PC-9 (cell line): ENCODE measurements at regions not wholly inside any gene's neighbourhood (a gene's known extent, or its start where the extent isn't known, plus 50 kb on each side); places are given as distances from the start of the nearest gene placed in this dataset.

Experiments
- BruUV-seq: library from RNA; stranded (reverse); fragments of 400-500 nt; replicated peaks from 2 replicates; lab custom pipeline; 2021; lab: Mats Ljungman, UMichigan
- CTCF ChIA-PET: fragments of 300-600 bp; sonication (Branson Sonifier 250); formaldehyde crosslinking; loops from one replicate; lab custom pipeline; 2022; ENCODE audit warnings: antibody characterized with exemption; lab: Charles Lee
- POLR2A ChIA-PET: fragments of 300-600 bp; sonication (Branson Sonifier 250); formaldehyde crosslinking; loops from one replicate; lab custom pipeline; 2022; ENCODE audit warnings: antibody characterized with exemption; ENCODE audit not compliant: unreplicated experiment; lab: Charles Lee
- DNase-seq, 2 experiments: peaks; one replicate each; pipeline versions ENCODE4 v3.0.0 to v3.0.0-alpha.2; 2015 to 2022; ENCODE audit warnings: mixed read lengths in 1 of 2
- H2AFZ ChIP-seq: fragments of 200-600 bp; sonication (generic); 2 replicates; pipeline ENCODE4 v1.8.1; 2017; ENCODE audit warnings: antibody characterized with exemption
- H3F3A ChIP-seq: fragments of 200-600 bp; sonication (generic); 2 replicates; pipeline ENCODE4 v1.8.1; 2017; ENCODE audit warnings: antibody characterized with exemption, mild to moderate bottlenecking, low read depth; ENCODE audit not compliant: insufficient read depth
- H3K27ac ChIP-seq: fragments of 200-600 bp; sonication (generic); 2 replicates; pipeline ENCODE4 v1.6.1; 2016; ENCODE audit warnings: mixed run types
- H3K27me3 ChIP-seq: fragments of 200-600 bp; sonication (generic); 2 replicates; pipeline ENCODE4 v1.6.1; 2016; ENCODE audit warnings: low read depth, mixed run types; ENCODE audit not compliant: insufficient read depth
- H3K36me3 ChIP-seq: fragments of 200-600 bp; sonication (generic); 2 replicates; pipeline ENCODE4 v1.6.1; 2016; ENCODE audit warnings: low read depth, mixed run types
- H3K4me1 ChIP-seq: fragments of 200-600 bp; sonication (generic); replicated peaks from 2 replicates; pipeline ENCODE4 v1.6.1; 2016; ENCODE audit warnings: mixed run types; ENCODE audit not compliant: insufficient read depth
- H3K4me2 ChIP-seq: fragments of 200-600 bp; sonication (generic); 2 replicates; pipeline ENCODE4 v1.6.1; 2017; ENCODE audit warnings: mixed run types
- H3K4me3 ChIP-seq: fragments of 200-600 bp; sonication (generic); 2 replicates; pipeline ENCODE4 v1.6.1; 2016; ENCODE audit warnings: mixed run types
- H3K79me2 ChIP-seq: fragments of 200-600 bp; sonication (generic); 2 replicates; pipeline ENCODE4 v1.6.1; 2017; ENCODE audit warnings: low read depth, mixed run types
- H3K9me2 ChIP-seq: fragments of 200-600 bp; sonication (generic); 2 replicates; pipeline ENCODE4 v1.8.1; 2017; ENCODE audit warnings: mild to moderate bottlenecking; ENCODE audit not compliant: insufficient read depth
- H3K9me3 ChIP-seq: fragments of 200-600 bp; sonication (generic); 2 replicates; pipeline ENCODE4 v1.8.1; 2016; ENCODE audit warnings: low read depth; ENCODE audit not compliant: insufficient read depth
- H4K20me1 ChIP-seq: fragments of 200-600 bp; sonication (generic); 2 replicates; pipeline ENCODE4 v1.8.1; 2017; ENCODE audit not compliant: insufficient read depth
- CTCF ChIP-seq: fragments of 200-600 bp; sonication (generic); conservative IDR thresholded peaks from 2 replicates; pipeline ENCODE4 v1.6.1; 2017; ENCODE audit warnings: mixed run types, antibody characterized with exemption, mild to moderate bottlenecking, moderate library complexity
- EZH2 ChIP-seq: fragments of 200-600 bp; sonication (generic); IDR thresholded peaks from 2 replicates; pipeline ENCODE4 v1.8.0; 2017; ENCODE audit warnings: antibody characterized with exemption, low read depth
- intact Hi-C: fragments of 100-400 bp; cut with micrococcal nuclease; formaldehyde crosslinking; loops from one replicate; pipeline ENCODE4 v1.10.0; 2022; ENCODE audit not compliant: unreplicated experiment

- ChIA-PET CTCF (interaction anchor here (0.7 kb wide), 1 partner anchor 1115 kb away, joined by 11 read pairs; no protein-coding TSS in a partner anchor), POLR2A (no interaction called here)
- no peak for DNase-seq
- H3K4me3 ChIP-seq = no peak overlapping the region
- H3K27me3 ChIP-seq = no peaks in the 10 kb centered on the region
- no TSS peak for BruUV-seq
- H3K9me3 ChIP-seq = no peaks in the 10 kb centered on the region
- no peaks in the 10 kb centered on the region for H3K4me1 ChIP-seq
- H2AFZ ChIP-seq = no peak overlapping the region
- no peak overlapping the region for H3K4me2 ChIP-seq
- TF ChIP-seq EZH2 (no peak), CTCF (peak; percentile 72)
- no peak overlapping the region for H3K27ac ChIP-seq
- H4K20me1 ChIP-seq = no peaks in the 10 kb centered on the region
- H3K9me2 ChIP-seq = no peaks in the 10 kb centered on the region
- no peaks in the 10 kb centered on the region for H3K79me2 ChIP-seq
- intact Hi-C loops = no loop called here
- H3K36me3 ChIP-seq = no peaks in the 10 kb centered on the region
- H3F3A ChIP-seq = no peaks in the 10 kb centered on the region
Observed at GRCh38 chr11:81658722-81659121, 1074.9 kb downstream of the FAM181B start.

DNA sequence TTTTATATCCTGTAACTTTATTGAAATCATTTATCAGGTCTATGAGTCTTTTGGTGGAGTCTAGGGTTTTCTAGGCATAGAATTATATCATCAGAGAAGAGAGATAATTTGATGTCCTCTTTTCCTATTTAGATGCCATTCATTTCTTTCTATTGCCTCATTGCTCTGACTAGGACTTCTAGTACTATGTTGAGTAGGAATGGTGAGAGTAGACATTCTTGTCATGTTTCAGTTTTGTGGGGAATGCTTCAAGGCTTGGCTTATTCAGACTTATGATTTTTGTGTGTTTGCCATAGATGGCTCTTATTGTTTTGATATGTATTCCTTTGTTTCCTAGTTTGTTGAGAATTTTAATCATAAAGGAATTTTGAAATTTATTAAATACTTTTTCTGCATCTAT is 1078.3 kb downstream of the FAM181B start:
- ChIA-PET CTCF (no interaction called here), POLR2A (no interaction called here)
- H3K9me3 ChIP-seq = no peaks in the 10 kb centered on the region
- no peak overlapping the region for H2AFZ ChIP-seq
- no peaks in the 10 kb centered on the region for H3K9me2 ChIP-seq
- BruUV-seq = no TSS peak
- H3F3A ChIP-seq = no peaks in the 10 kb centered on the region
- intact Hi-C loops = no loop called here
- no peak overlapping the region for H3K4me2 ChIP-seq
- H3K4me3 ChIP-seq = no peak overlapping the region
- no peaks in the 10 kb centered on the region for H3K79me2 ChIP-seq
- H3K4me1 ChIP-seq = no peaks in the 10 kb centered on the region
- TF ChIP-seq EZH2 (no peak), CTCF (no peak)
- H3K27ac ChIP-seq = no peak overlapping the region
- no peak for DNase-seq
- H3K27me3 ChIP-seq = no peaks in the 10 kb centered on the region
- H4K20me1 ChIP-seq = no peaks in the 10 kb centered on the region
- no peaks in the 10 kb centered on the region for H3K36me3 ChIP-seq

DNA sequence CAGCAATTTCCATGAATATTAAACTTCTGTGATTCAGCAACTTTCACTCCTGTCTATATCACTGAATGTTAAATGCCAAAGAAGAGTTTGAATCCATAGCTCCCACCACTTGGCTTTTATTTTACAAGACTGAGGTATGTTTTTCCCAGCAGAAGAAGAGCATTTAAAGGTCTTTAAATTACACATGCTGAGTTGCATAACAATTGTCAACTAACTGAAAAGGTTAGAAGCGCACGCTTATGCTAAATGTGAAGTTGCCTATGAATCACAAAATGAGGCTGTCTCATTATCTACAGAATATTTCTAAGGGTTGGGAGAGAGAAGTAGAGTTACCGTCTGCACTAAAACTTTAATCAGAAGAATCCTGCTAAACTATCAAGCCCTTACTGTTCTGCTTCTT is 1086.3 kb downstream of the FAM181B start:
- no peak for DNase-seq
- Histone ChIP-seq H2AFZ (no peak overlapping the region), H3K9me2 (no peaks in the 10 kb centered on the region), H3K27ac (no peak overlapping the region), H3K4me3 (no peak overlapping the region), H3F3A (no peaks in the 10 kb centered on the region), H3K4me2 (no peak overlapping the region), H3K9me3 (no peaks in the 10 kb centered on the region), H3K79me2 (no peaks in the 10 kb centered on the region), H3K4me1 (no peaks in the 10 kb centered on the region), H4K20me1 (no peaks in the 10 kb centered on the region), H3K27me3 (no peaks in the 10 kb centered on the region), H3K36me3 (no peaks in the 10 kb centered on the region)
- BruUV-seq = no TSS peak
- intact Hi-C loops = no loop called here
- TF ChIP-seq CTCF (no peak), EZH2 (no peak)
- ChIA-PET POLR2A (no interaction called here), CTCF (no interaction called here)
